Osteoblast (primary cell): ENCODE measurements at regions not wholly inside any gene's neighbourhood (a gene's known extent, or its start where the extent isn't known, plus 50 kb on each side); places are given as distances from the start of the nearest gene placed in this dataset.
A peak's percentile ranks its signal among the peaks of the same experiment; 100 is the strongest.

ENCODE experiments used
- DNase-seq: peaks from one replicate; pipeline ENCODE4 v3.0.0; 2011; ENCODE audit warnings: low spot score, mixed read lengths; ENCODE audit not compliant: insufficient read length; ENCODE audit errors: missing footprints
- H2AFZ ChIP-seq: 2 replicates; pipeline ENCODE4 v1.6.0; 2011; ENCODE audit warnings: mild to moderate bottlenecking, low read length
- H3K27ac ChIP-seq: 2 replicates; pipeline ENCODE4 v1.5.1; 2011; ENCODE audit warnings: mild to moderate bottlenecking, low read depth, low read length, moderate library complexity
- H3K27me3 ChIP-seq: 2 replicates; pipeline ENCODE4 v1.6.0; 2012; ENCODE audit warnings: mild to moderate bottlenecking, control low read depth, inconsistent platforms, low read length, moderate library complexity; ENCODE audit not compliant: insufficient read depth
- H3K36me3 ChIP-seq: 2 replicates; pipeline ENCODE4 v1.5.1; 2011; ENCODE audit warnings: mild to moderate bottlenecking, low read length, control low read depth, moderate library complexity; ENCODE audit not compliant: insufficient read depth
- H3K4me1 ChIP-seq: 2 replicates; pipeline ENCODE4 v1.5.1; 2011; ENCODE audit warnings: mild to moderate bottlenecking, low read length, control low read depth, moderate library complexity; ENCODE audit not compliant: insufficient read depth
- H3K4me2 ChIP-seq: 2 replicates; pipeline ENCODE4 v1.6.0; 2011; ENCODE audit warnings: mild to moderate bottlenecking, low read length; ENCODE audit not compliant: insufficient read depth
- H3K4me3 ChIP-seq: fragments of 200-600 bp; sonication (generic); 3 replicates; pipeline ENCODE4 v1.5.1; 2012; ENCODE audit warnings: mild to moderate bottlenecking, low read length, inconsistent platforms; ENCODE audit not compliant: insufficient read depth
- H3K79me2 ChIP-seq: 2 replicates; pipeline ENCODE4 v1.6.0; 2012; ENCODE audit warnings: mild to moderate bottlenecking, low read length, control low read depth, inconsistent platforms; ENCODE audit not compliant: insufficient read depth
- H3K9me3 ChIP-seq: 2 replicates; pipeline ENCODE4 v1.5.1; 2011; ENCODE audit warnings: low read depth, low read length, control low read depth
- H4K20me1 ChIP-seq: 2 replicates; pipeline ENCODE4 v1.6.0; 2012; ENCODE audit warnings: mild to moderate bottlenecking, low read length, control low read depth; ENCODE audit not compliant: insufficient read depth
- CTCF ChIP-seq: IDR thresholded peaks from 2 replicates; pipeline ENCODE4 v1.5.1; 2011; ENCODE audit warnings: mild to moderate bottlenecking, low read depth, low read length, moderate library complexity; ENCODE audit errors: extremely low read depth

DNA sequence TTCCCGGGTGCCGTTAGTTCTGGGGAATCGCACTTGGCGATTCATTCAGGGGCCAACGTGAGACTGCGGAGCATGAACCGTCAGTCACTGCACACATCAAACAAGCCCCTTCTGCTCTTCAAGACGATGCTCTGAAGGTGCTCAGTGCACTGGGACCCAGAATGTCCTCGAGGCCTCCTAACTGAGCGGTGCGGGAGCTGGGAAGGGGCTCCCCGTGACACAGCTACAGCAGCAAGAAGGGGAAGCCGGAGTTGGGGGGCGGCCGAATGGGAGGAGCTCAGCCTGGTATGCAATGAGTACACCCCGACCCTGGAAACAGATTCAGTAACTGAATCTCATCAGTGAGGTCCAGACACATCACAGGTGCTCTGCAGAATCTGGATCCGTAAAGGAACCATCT is 150.8 kb downstream of the SHANK2 start:
- Histone ChIP-seq H3K4me2 (no peak overlapping the region), H4K20me1 (peaks cover 2% of the 10 kb centered on the region), H3K4me1 (peaks cover 7% of the 10 kb centered on the region), H3K27me3 (peaks cover 4% of the 10 kb centered on the region), H2AFZ (no peak overlapping the region), H3K79me2 (no peaks in the 10 kb centered on the region), H3K4me3 (no peak overlapping the region), H3K27ac (no peak overlapping the region), H3K9me3 (no peaks in the 10 kb centered on the region), H3K36me3 (no peaks in the 10 kb centered on the region)
- DNase-seq: no peak
- no peak for TF ChIP-seq CTCF

GRCh38 chr11:71101046-71101445 is 151.3 kb downstream of the SHANK2 start:
- no peak overlapping the region for H3K27ac ChIP-seq
- no peaks in the 10 kb centered on the region for H3K36me3 ChIP-seq
- peaks cover 11% of the 10 kb centered on the region for H3K4me1 ChIP-seq
- H4K20me1 ChIP-seq: peaks cover 2% of the 10 kb centered on the region
- no peak overlapping the region for H3K4me3 ChIP-seq
- H3K79me2 ChIP-seq: no peaks in the 10 kb centered on the region
- H2AFZ ChIP-seq: no peak overlapping the region
- peaks cover 4% of the 10 kb centered on the region for H3K27me3 ChIP-seq
- no peak overlapping the region for H3K4me2 ChIP-seq
- no peaks in the 10 kb centered on the region for H3K9me3 ChIP-seq
- TF ChIP-seq CTCF: no peak
- DNase-seq: peak; percentile 63

DNA sequence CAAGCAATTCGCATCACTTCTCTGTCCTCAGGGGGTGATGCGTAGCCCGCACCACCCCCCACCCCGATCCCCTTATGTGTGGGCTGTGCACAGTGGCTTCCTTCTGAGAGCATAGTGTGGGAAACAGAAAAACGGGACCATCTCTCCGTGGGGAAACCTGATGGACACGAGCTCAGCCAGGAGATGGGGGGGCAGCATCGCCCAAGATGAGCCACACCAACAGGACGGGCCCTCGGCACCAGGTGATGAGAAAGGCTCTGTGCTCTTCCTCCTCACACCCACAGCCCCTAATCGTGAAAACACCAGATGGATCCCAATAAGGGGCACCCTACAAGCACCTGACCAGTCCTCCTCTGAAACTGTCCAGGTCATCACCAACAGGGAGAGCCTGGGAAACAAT is 153.6 kb downstream of the SHANK2 start:
- Histone ChIP-seq H3K4me3 (no peak overlapping the region), H3K9me3 (no peaks in the 10 kb centered on the region), H3K79me2 (no peaks in the 10 kb centered on the region), H4K20me1 (peaks cover 2% of the 10 kb centered on the region), H3K27ac (no peak overlapping the region), H3K4me1 (peaks cover 11% of the 10 kb centered on the region), H3K36me3 (no peaks in the 10 kb centered on the region), H3K27me3 (peaks cover 4% of the 10 kb centered on the region), H2AFZ (no peak overlapping the region), H3K4me2 (no peak overlapping the region)
- peak; percentile 27 for DNase-seq
- no peak for TF ChIP-seq CTCF

- Histone ChIP-seq H3K79me2 (no peaks in the 10 kb centered on the region), H3K9me3 (no peaks in the 10 kb centered on the region), H3K36me3 (no peaks in the 10 kb centered on the region), H2AFZ (no peak overlapping the region), H4K20me1 (peaks cover 2% of the 10 kb centered on the region), H3K27me3 (peaks cover 4% of the 10 kb centered on the region), H3K4me3 (no peak overlapping the region), H3K4me1 (peaks cover 4% of the 10 kb centered on the region), H3K27ac (no peak overlapping the region), H3K4me2 (no peak overlapping the region)
- TF ChIP-seq CTCF: no peak
- peak; percentile 21 for DNase-seq
These were observed 154.7 kb downstream of the SHANK2 start for GRCh38 chr11:71097506-71098240.
